Memory B cell (primary cell): ENCODE measurements at regions not wholly inside any gene's neighbourhood (a gene's known extent, or its start where the extent isn't known, plus 50 kb on each side); places are given as distances from the start of the nearest gene placed in this dataset.

Source experiments
- ATAC-seq: fragments of 150-1000 bp; cut with Tn5 transposase; 2 replicates; pipeline ENCODE4 v1.10.0; 2021; ENCODE audit warnings: low read depth, mild to moderate bottlenecking, moderate library complexity
- DNase-seq, 2 donors: peaks; one replicate each; pipeline ENCODE4 v3.0.0; 2022; ENCODE audit warnings: low spot score in 2 of 2
- H3K27ac Mint-ChIP-seq: one replicate; pipeline ENCODE4 v1.8.0; 2022; ENCODE audit warnings: mild to moderate bottlenecking, moderate library complexity, mixed read lengths
- H3K27me3 Mint-ChIP-seq: one replicate; pipeline ENCODE4 v1.8.0; 2022; ENCODE audit warnings: mixed read lengths
- H3K36me3 Mint-ChIP-seq: one replicate; pipeline ENCODE4 v1.8.0; 2022; ENCODE audit warnings: mild to moderate bottlenecking, mixed read lengths
- H3K4me1 Mint-ChIP-seq: one replicate; pipeline ENCODE4 v1.8.0; 2022; ENCODE audit warnings: mixed read lengths
- H3K4me3 Mint-ChIP-seq: one replicate; pipeline ENCODE4 v1.8.0; 2022; ENCODE audit warnings: mild to moderate bottlenecking, moderate library complexity, mixed read lengths
- H3K9me3 Mint-ChIP-seq: one replicate; pipeline ENCODE4 v1.8.0; 2022; ENCODE audit warnings: mixed read lengths

GRCh38 chr4:136992032-136992431 is 540.3 kb downstream of the PCDH18 start:
- Mint-ChIP-seq H3K9me3 (peaks cover 5% of the 10 kb centered on the region), H3K36me3 (no peaks in the 10 kb centered on the region), H3K27ac (no peak overlapping the region), H3K4me1 (no peaks in the 10 kb centered on the region), H3K4me3 (no peak overlapping the region), H3K27me3 (no peaks in the 10 kb centered on the region)
- DNase-seq (no peak), ATAC-seq (no peak)

DNA sequence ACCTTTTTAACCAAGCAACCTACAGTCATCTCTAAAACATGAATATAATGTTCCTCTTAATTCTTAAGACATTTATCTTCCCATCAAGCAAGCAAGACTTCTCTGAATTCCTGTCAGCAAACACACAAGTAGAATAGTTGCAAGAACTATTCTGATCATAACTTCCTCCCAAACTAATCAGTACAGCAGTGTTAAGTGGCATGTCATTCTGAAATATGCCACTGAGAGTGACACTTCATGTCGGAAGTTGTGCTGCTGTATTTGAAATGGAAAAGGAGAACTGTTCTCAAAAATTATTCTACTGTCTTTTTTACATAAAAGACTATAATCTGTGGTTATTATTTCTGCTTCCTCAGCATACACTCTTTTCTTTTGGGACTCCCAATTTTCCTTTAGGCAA is 546.6 kb downstream of the PCDH18 start:
- peaks cover 5% of the 10 kb centered on the region for H3K9me3 Mint-ChIP-seq
- H3K4me1 Mint-ChIP-seq: no peaks in the 10 kb centered on the region
- H3K4me3 Mint-ChIP-seq: no peak overlapping the region
- no peaks in the 10 kb centered on the region for H3K36me3 Mint-ChIP-seq
- no peak overlapping the region for H3K27ac Mint-ChIP-seq
- DNase-seq (no peak), ATAC-seq (no peak)
- no peaks in the 10 kb centered on the region for H3K27me3 Mint-ChIP-seq

- H3K27me3 Mint-ChIP-seq: no peaks in the 10 kb centered on the region
- H3K36me3 Mint-ChIP-seq: no peaks in the 10 kb centered on the region
- H3K9me3 Mint-ChIP-seq: peaks cover 3% of the 10 kb centered on the region
- ATAC-seq (no peak), DNase-seq (no peak)
- no peaks in the 10 kb centered on the region for H3K4me1 Mint-ChIP-seq
- no peak overlapping the region for H3K27ac Mint-ChIP-seq
- H3K4me3 Mint-ChIP-seq: no peak overlapping the region
Observed at GRCh38 chr4:136967069-136967468, 565.2 kb downstream of the PCDH18 start.

DNA sequence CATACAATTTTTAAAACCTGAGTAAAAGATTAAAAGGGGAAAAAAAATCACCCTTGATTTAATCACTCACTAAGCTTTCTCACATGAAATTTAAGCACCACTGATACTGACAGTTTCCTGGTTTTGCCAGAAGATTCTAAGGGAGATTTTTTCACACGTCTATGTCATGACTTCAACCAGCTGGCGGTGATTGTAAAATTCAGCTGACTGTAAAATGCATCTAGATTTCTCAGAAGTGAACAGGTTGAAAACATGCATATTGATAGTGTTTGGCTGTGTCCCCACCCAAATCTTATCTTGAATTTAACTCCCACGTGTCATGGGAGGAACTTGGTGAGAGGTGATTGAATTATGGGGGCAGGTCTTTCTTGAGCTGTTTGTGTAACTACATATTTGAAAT is 566.8 kb downstream of the PCDH18 start:
- Mint-ChIP-seq H3K27me3 (no peaks in the 10 kb centered on the region), H3K36me3 (no peaks in the 10 kb centered on the region), H3K27ac (no peak overlapping the region), H3K4me3 (no peak overlapping the region), H3K9me3 (no peaks in the 10 kb centered on the region), H3K4me1 (no peaks in the 10 kb centered on the region)
- DNase-seq: no peak
- ATAC-seq: no peak

GRCh38 chr4:136962868-136963267 is 569.4 kb downstream of the PCDH18 start:
- H3K9me3 Mint-ChIP-seq: no peaks in the 10 kb centered on the region
- ATAC-seq (no peak), DNase-seq (no peak)
- no peaks in the 10 kb centered on the region for H3K27me3 Mint-ChIP-seq
- no peak overlapping the region for H3K27ac Mint-ChIP-seq
- H3K4me1 Mint-ChIP-seq: no peaks in the 10 kb centered on the region
- no peak overlapping the region for H3K4me3 Mint-ChIP-seq
- H3K36me3 Mint-ChIP-seq: no peaks in the 10 kb centered on the region

DNA sequence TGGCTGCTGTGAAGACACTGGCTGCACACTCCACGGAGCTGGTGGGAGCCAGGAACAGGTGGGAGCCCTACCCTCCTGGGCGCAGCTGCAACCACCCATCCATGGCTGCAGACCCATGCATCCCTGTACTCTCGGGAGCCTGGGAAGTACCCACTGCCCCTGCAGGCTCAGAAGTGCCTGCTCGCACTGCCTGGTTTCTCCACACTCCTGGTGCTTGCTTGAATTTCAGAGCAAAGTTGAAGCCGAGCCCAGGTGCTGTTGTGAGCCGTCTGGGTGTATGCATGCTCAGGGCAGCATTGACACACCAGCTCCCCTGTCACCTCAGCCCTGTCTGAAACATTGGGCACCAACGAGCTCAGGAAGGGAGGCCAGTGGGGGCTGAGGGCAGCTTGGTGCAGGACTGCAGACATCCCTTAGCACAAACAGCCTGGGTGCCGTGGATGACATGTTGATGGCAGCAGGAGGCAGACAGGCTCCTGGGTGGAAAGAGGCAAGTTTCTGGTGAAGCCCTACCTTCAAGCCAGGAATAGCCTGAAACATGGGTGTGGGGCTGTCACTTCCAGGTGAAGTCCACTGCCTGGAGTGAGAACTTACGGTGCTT is 585.9 kb downstream of the PCDH18 start:
- H3K27ac Mint-ChIP-seq: no peak overlapping the region
- H3K4me3 Mint-ChIP-seq: no peak overlapping the region
- peaks cover 7% of the 10 kb centered on the region for H3K9me3 Mint-ChIP-seq
- no peaks in the 10 kb centered on the region for H3K36me3 Mint-ChIP-seq
- H3K4me1 Mint-ChIP-seq: no peaks in the 10 kb centered on the region
- ATAC-seq (no peak), DNase-seq (no peak)
- H3K27me3 Mint-ChIP-seq: no peaks in the 10 kb centered on the region

DNA sequence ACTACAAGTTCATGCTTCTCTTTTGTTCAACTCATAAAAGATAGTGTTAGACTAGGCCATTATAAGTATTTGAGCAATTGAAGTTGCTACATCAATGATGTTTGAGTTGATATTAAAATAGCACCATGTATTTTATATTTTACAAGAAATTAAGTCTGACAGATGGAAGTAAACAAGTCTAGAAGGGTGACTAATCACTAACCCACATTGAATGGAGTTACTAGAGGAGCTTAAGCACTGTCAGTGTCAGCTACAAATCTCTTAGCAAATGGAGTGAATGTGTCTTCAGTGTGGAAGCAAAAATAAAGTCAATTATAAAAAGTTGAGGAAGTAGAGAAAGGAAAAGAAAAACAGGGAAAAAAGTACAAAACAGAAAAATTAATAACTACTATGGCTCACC is 592.5 kb downstream of the PCDH18 start:
- no peaks in the 10 kb centered on the region for H3K36me3 Mint-ChIP-seq
- H3K4me3 Mint-ChIP-seq: no peak overlapping the region
- H3K27ac Mint-ChIP-seq: no peak overlapping the region
- H3K27me3 Mint-ChIP-seq: no peaks in the 10 kb centered on the region
- no peaks in the 10 kb centered on the region for H3K4me1 Mint-ChIP-seq
- DNase-seq: no peak
- no peaks in the 10 kb centered on the region for H3K9me3 Mint-ChIP-seq
- no peak for ATAC-seq

DNA sequence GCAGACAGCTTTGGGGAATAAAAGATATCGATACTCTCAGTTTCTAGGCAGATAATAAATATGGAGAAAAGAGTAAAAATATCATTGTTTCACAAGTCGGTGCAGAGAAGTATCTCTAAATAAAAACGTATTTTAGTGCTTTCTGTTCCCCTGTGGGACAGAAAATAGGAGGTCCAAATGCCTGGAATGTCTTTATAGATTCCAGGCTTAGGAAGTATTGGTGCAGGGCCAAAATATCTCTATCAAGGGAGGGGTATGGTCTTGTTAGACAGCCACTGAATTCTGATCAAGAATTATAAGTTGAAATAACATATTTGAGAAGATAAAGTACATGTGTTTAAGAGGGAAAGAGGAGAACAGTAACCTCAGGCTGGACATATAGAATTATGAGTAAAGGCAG is 596.4 kb downstream of the PCDH18 start:
- DNase-seq (no peak), ATAC-seq (no peak)
- H3K9me3 Mint-ChIP-seq: no peaks in the 10 kb centered on the region
- no peak overlapping the region for H3K4me3 Mint-ChIP-seq
- H3K27ac Mint-ChIP-seq: no peak overlapping the region
- no peaks in the 10 kb centered on the region for H3K4me1 Mint-ChIP-seq
- H3K27me3 Mint-ChIP-seq: no peaks in the 10 kb centered on the region
- no peaks in the 10 kb centered on the region for H3K36me3 Mint-ChIP-seq

- Mint-ChIP-seq H3K4me1 (no peaks in the 10 kb centered on the region), H3K27me3 (no peaks in the 10 kb centered on the region), H3K4me3 (no peak overlapping the region), H3K36me3 (no peaks in the 10 kb centered on the region), H3K27ac (no peak overlapping the region), H3K9me3 (no peaks in the 10 kb centered on the region)
- no peak for DNase-seq
- ATAC-seq: no peak
Observed at GRCh38 chr4:136935305-136935704, 597.0 kb downstream of the PCDH18 start.

DNA sequence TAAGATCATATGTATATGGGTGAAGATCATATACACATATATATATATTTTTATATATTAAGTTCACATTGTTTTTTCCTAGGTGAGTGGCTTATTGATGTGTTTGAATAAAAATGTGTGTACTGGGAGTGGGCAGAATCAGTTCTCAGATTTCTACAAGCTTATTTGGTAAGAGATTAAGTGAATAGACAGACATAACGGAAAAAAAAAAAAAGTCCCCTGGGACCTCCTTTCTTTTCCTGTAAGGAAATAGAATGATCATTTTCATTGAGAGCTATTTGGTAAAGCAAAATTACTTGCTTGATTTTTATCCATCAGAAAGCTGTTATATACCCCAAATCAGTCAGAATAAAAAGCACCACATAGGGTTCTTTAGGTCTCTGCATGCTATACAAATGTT is 597.7 kb downstream of the PCDH18 start:
- no peak overlapping the region for H3K4me3 Mint-ChIP-seq
- DNase-seq: no peak
- H3K36me3 Mint-ChIP-seq: no peaks in the 10 kb centered on the region
- no peaks in the 10 kb centered on the region for H3K27me3 Mint-ChIP-seq
- no peaks in the 10 kb centered on the region for H3K4me1 Mint-ChIP-seq
- no peak for ATAC-seq
- H3K9me3 Mint-ChIP-seq: peaks cover 4% of the 10 kb centered on the region
- H3K27ac Mint-ChIP-seq: no peak overlapping the region

DNA sequence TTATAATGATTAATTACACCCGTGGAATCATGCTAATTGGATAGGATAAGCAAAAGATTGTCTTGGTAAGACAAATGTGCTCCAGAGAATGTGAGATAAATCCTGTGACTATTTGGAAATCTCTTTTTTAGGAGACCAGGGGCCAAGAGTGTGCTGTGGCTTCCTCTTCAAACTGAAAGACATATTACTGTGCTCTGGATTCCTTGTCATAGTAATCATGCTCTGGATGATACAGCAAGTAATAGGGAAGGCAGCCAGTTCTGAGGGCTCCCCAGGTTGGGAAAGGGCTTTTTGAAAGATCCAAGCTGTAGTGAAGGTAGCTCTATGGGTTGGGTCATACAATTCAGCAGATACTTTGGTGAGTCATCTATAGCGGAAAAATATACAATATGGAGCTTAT is 600.5 kb downstream of the PCDH18 start:
- no peaks in the 10 kb centered on the region for H3K27me3 Mint-ChIP-seq
- H3K4me3 Mint-ChIP-seq: no peak overlapping the region
- ATAC-seq (no peak), DNase-seq (no peak)
- no peak overlapping the region for H3K27ac Mint-ChIP-seq
- no peaks in the 10 kb centered on the region for H3K36me3 Mint-ChIP-seq
- peaks cover 4% of the 10 kb centered on the region for H3K9me3 Mint-ChIP-seq
- no peaks in the 10 kb centered on the region for H3K4me1 Mint-ChIP-seq

GRCh38 chr4:136928957-136929411 is 603.3 kb downstream of the PCDH18 start:
- Mint-ChIP-seq H3K9me3 (peaks cover 4% of the 10 kb centered on the region), H3K4me3 (no peak overlapping the region), H3K4me1 (no peaks in the 10 kb centered on the region), H3K27me3 (no peaks in the 10 kb centered on the region), H3K36me3 (no peaks in the 10 kb centered on the region), H3K27ac (no peak overlapping the region)
- DNase-seq (no peak), ATAC-seq (no peak)

- DNase-seq (no peak), ATAC-seq (no peak)
- Mint-ChIP-seq H3K9me3 (peaks cover 4% of the 10 kb centered on the region), H3K27ac (no peak overlapping the region), H3K4me1 (no peaks in the 10 kb centered on the region), H3K36me3 (no peaks in the 10 kb centered on the region), H3K27me3 (no peaks in the 10 kb centered on the region), H3K4me3 (no peak overlapping the region)
Observed at GRCh38 chr4:136927172-136927571, 605.1 kb downstream of the PCDH18 start.

GRCh38 chr4:136925203-136925602 is 607.1 kb downstream of the PCDH18 start:
- DNase-seq: no peak
- no peak for ATAC-seq
- no peaks in the 10 kb centered on the region for H3K4me1 Mint-ChIP-seq
- H3K27ac Mint-ChIP-seq: no peak overlapping the region
- H3K36me3 Mint-ChIP-seq: no peaks in the 10 kb centered on the region
- H3K4me3 Mint-ChIP-seq: no peak overlapping the region
- H3K9me3 Mint-ChIP-seq: peaks cover 4% of the 10 kb centered on the region
- H3K27me3 Mint-ChIP-seq: no peaks in the 10 kb centered on the region

DNA sequence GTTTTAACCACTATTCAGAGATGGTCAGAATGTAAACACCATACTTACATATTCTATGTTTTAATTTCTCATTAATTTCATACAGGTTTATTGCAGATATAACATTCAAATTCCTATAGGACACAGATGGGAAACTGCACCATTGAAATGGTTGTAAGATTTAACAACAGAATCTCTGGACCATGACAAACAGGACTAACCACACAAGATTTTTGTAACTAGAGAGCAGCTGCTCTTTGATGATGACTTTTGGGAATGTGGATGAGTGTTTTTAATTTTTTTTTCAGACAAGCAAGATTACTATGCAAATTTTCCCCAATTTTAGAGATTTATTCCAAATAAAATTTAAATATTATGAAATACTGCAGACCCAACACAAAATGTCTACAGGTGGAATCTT is 610.2 kb downstream of the PCDH18 start:
- Mint-ChIP-seq H3K27me3 (no peaks in the 10 kb centered on the region), H3K27ac (no peak overlapping the region), H3K4me1 (no peaks in the 10 kb centered on the region), H3K36me3 (no peaks in the 10 kb centered on the region), H3K4me3 (no peak overlapping the region), H3K9me3 (no peaks in the 10 kb centered on the region)
- DNase-seq: no peak
- no peak for ATAC-seq
